ENCODE measurements at regions not wholly inside any gene's neighbourhood (a gene's known extent, or its start where the extent isn't known, plus 50 kb on each side); places are given as distances from the start of the nearest gene placed in this dataset.
"Not testable (repeated sequence)": the region's sequence is repeated elsewhere in the genome, so short reads cannot be mapped to it uniquely, and the experiment has no call there.

DNA sequence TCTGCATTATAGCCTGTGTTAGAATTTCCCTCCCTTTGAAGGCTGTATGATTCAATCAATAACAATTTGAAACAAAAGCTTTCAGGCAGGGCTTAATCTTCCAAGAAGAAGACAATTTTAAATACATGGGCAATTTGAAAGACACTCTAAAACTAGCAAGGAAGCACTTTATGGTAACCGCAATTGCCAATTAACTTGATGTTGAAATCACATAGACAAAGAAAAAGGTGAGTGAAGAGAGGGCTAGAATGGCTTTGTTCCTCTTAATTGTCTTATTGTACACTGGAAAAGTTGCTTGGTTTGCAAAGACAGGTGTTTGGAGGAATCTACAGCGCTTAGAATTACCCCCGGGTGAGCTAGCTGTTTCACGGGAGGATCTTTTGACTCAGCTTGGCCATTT lies 74.4 kb upstream of the PRKX start:
- no peak overlapping the region for H3K4me3 Mint-ChIP-seq

DNA sequence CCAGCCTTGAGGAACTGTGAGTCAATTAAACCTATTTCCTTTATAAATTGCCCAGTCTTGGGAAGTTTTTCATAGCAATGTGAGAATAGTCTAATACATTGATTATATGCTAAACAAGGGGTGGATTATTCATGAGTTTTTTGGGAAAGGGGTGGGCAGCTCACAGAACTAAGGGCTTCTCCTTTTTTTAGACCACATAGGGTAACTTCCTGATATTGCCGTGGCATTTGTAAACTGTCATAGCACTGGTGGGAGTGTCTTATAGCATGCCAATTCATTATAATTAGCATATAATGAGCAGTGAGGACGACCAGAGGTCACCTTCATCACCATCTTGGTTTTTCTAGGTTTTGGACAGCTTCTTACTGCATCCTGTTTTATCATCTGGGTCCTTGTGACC lies 72.4 kb upstream of the PRKX start:
- H3K4me1 Mint-ChIP-seq; H3K27ac Mint-ChIP-seq (ENCODE audit: unreplicated experiment); H3K36me3 Mint-ChIP-seq (ENCODE audit: low read depth); H3K4me3 Mint-ChIP-seq; DNase-seq (ENCODE audit: low read depth, low spot score); H3K9me3 Mint-ChIP-seq: not testable (repeated sequence)
- H3K27me3 Mint-ChIP-seq (ENCODE audit: low read depth): peaks cover 49% of the 10 kb centered on the region

More for the DNA sequence above, 74.4 kb upstream of the PRKX start:
- no peak for TF ChIP-seq CTCF (conservative IDR thresholded peaks at IDR 0.05)
- H3K36me3 Mint-ChIP-seq (ENCODE audit: low read depth): no peaks in the 10 kb centered on the region
- peaks cover 4% of the 10 kb centered on the region for H3K4me1 Mint-ChIP-seq
- no peak overlapping the region for H3K27ac Mint-ChIP-seq (ENCODE audit: unreplicated experiment)
- no peaks in the 10 kb centered on the region for H3K9me3 Mint-ChIP-seq
- no peak for DNase-seq (ENCODE audit: low read depth, low spot score)
- peaks cover 50% of the 10 kb centered on the region for H3K27me3 Mint-ChIP-seq (ENCODE audit: low read depth)

DNA sequence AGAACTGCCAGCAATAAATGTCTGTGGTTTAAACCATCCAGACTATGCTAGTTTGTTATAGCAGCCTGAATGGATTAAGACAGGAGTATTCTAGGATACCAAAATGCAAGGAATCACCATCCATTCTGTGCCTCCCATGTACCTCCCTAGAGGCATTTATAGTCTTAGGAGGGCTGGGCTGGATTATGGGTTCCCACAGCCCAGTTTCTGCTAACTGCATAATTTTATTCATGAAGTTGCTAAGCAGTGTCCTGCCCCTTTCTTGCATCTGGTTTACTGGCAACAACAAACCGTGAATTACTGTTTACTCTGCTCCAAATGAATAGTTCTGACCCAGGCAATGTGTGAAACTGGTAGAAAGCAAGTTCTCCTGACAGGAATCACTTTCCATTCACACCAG lies 67.1 kb upstream of the PRKX start:
- DNase-seq (ENCODE audit: low read depth, low spot score): no peak
- H3K27me3 Mint-ChIP-seq (ENCODE audit: low read depth): peaks cover 22% of the 10 kb centered on the region
- peaks cover 3% of the 10 kb centered on the region for H3K9me3 Mint-ChIP-seq
- H3K27ac Mint-ChIP-seq (ENCODE audit: unreplicated experiment): no peak overlapping the region
- no peaks in the 10 kb centered on the region for H3K36me3 Mint-ChIP-seq (ENCODE audit: low read depth)
- no peak for TF ChIP-seq CTCF (conservative IDR thresholded peaks at IDR 0.05)
- no peak overlapping the region for H3K4me3 Mint-ChIP-seq
- H3K4me1 Mint-ChIP-seq: no peaks in the 10 kb centered on the region

- H3K27ac Mint-ChIP-seq (ENCODE audit: unreplicated experiment): no peak overlapping the region
- H3K4me3 Mint-ChIP-seq: no peak overlapping the region
- no peaks in the 10 kb centered on the region for H3K36me3 Mint-ChIP-seq (ENCODE audit: low read depth)
- TF ChIP-seq CTCF (conservative IDR thresholded peaks at IDR 0.05): no peak
- no peaks in the 10 kb centered on the region for H3K4me1 Mint-ChIP-seq
- no peak for DNase-seq (ENCODE audit: low read depth, low spot score)
- peaks cover 15% of the 10 kb centered on the region for H3K27me3 Mint-ChIP-seq (ENCODE audit: low read depth)
- H3K9me3 Mint-ChIP-seq: peaks cover 6% of the 10 kb centered on the region
Measured at GRCh38 chrX:3779546-3779945, 66.1 kb upstream of the PRKX start.

- H3K27ac Mint-ChIP-seq (ENCODE audit: unreplicated experiment): no peak overlapping the region
- no peaks in the 10 kb centered on the region for H3K4me1 Mint-ChIP-seq
- DNase-seq (ENCODE audit: low read depth, low spot score): no peak
Measured at GRCh38 chrX:3777416-3777815, 64.0 kb upstream of the PRKX start.

GRCh38 chrX:3771766-3772165 lies 58.3 kb upstream of the PRKX start:
- no peak overlapping the region for H3K27ac Mint-ChIP-seq (ENCODE audit: unreplicated experiment)
- H3K9me3 Mint-ChIP-seq: peaks cover 4% of the 10 kb centered on the region
- peaks cover 4% of the 10 kb centered on the region for H3K27me3 Mint-ChIP-seq (ENCODE audit: low read depth)
- no peak for TF ChIP-seq CTCF (conservative IDR thresholded peaks at IDR 0.05)
- H3K4me1 Mint-ChIP-seq: no peaks in the 10 kb centered on the region
- H3K36me3 Mint-ChIP-seq (ENCODE audit: low read depth): no peaks in the 10 kb centered on the region
- no peak overlapping the region for H3K4me3 Mint-ChIP-seq
- DNase-seq (ENCODE audit: low read depth, low spot score): no peak

More at GRCh38 chrX:3777416-3777815, 64.0 kb upstream of the PRKX start:
- TF ChIP-seq CTCF (conservative IDR thresholded peaks at IDR 0.05): no peak
- peaks cover 6% of the 10 kb centered on the region for H3K9me3 Mint-ChIP-seq
- no peak overlapping the region for H3K4me3 Mint-ChIP-seq
- peaks cover 15% of the 10 kb centered on the region for H3K27me3 Mint-ChIP-seq (ENCODE audit: low read depth)
- H3K36me3 Mint-ChIP-seq (ENCODE audit: low read depth): no peaks in the 10 kb centered on the region

All from neural crest cell (in vitro differentiated cells).